CD4-positive, alpha-beta T cell treated with Interleukin-17A for 1 hour (primary cell): ENCODE measurements at regions not wholly inside any gene's neighbourhood (a gene's known extent, or its start where the extent isn't known, plus 50 kb on each side); places are given as distances from the start of the nearest gene placed in this dataset.
"Not testable (repeated sequence)": the region's sequence is repeated elsewhere in the genome, so short reads cannot be mapped to it uniquely, and the experiment has no call there.

Experiments
- DNase-seq: peaks from one replicate; pipeline ENCODE4 v3.0.0-alpha.2; 2020

DNA sequence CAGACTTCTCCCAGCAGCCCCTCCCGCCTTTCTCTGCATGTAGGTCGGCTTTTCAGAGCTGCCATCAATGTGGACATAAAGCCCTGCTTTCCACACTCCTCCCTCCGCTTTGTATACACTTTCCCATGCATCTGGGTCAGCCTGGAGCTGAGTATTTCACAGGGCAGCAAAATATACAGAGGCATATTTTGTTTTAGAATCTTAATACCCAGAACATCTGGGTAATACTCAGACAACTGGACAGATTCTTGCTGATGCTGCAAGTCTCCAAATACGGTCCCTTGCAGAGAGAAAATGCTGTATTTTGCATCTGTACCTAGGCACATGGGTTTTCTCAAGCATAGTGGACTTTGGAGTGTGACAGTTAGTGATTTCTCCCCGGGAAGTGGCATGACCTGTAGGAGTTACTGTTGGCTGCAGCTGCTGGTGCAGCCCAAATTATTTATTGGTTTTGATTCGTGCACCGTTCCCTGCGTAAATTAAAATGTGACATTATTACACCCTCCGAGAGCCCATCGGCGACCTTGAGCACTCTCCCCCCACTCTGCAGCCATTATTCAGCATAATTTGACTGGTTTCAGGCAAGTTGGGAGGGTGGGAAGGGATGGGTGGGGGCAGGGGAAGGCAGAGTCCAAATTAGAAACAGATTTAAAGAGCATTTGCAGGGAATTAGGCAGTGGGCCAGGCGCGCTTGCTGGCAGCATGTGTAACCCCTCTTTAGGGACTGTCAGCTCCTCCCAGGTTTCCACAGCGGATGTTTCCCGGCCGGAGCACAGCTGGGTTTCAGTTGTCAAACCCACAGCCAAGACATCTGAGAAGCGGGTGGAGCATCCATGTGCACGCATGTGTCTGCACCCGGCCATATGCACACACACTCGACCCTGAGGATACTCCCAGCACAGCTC lies 100.8 kb downstream of the CPN2 start:
- no peak for DNase-seq

DNA sequence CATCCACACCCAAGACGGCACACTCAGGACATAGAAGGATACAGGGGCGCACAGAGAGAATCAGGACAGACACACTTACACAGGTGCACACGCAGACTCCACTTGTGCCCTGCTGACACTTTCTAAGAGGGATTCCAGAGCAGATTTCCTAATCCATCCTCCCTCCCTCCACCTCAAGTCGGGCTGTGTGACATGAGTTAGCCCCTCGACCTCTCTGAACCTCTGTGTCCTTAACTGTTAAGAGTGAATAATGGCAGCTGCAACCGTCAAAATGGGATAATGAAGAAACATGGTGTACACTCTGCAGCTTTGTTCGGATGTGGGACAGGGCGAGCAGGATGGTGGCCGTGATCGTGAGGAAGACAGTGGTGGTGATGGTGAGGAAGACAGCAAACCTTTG lies 100.1 kb downstream of the CPN2 start:
- no peak for DNase-seq

DNA sequence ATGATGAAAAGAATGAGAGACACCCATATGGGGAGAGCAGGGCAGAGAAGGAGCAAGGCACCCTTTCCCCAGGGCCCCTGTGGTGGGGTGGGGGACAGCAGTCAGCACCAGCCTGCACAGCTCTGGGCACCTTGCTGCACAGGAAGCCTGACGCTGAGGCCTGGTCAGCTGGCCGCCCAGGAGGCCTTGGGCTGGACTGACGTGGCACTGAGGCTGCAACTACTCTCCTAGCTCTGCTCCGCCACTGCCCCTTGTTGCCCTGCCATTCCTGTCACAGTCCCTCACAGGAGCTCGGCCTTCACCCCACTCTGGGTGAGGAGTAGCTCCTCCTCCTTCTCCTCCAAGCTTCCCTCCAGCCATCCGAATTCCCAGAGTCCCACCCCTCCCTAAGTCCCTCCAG lies 99.7 kb downstream of the CPN2 start:
- no peak for DNase-seq

GRCh38 chr3:194251891-194252560 lies 99.1 kb downstream of the CPN2 start:
- DNase-seq, result no peak

- DNase-seq, result no peak
Measured at GRCh38 chr3:194253270-194253669, 97.9 kb downstream of the CPN2 start.

DNA sequence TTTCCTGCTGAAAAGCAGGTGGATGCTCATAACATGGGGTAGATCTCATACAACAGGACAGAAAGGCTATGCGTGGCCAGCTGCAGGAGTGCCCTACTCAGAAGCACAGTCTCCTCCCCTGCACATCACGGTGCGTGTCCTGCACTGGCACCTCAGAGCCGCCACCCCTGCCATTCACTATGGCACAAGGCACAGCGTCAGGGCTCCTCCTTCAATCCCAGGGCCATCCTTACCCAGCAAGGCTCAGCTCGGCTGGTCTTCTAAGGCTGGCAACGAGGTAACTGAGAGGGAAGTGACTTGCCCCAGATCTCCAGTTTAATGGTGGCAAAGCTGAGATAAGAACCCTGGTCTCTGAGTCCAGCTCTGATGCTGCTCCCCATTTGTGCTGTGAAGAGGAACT lies 97.1 kb downstream of the CPN2 start:
- no peak for DNase-seq

DNA sequence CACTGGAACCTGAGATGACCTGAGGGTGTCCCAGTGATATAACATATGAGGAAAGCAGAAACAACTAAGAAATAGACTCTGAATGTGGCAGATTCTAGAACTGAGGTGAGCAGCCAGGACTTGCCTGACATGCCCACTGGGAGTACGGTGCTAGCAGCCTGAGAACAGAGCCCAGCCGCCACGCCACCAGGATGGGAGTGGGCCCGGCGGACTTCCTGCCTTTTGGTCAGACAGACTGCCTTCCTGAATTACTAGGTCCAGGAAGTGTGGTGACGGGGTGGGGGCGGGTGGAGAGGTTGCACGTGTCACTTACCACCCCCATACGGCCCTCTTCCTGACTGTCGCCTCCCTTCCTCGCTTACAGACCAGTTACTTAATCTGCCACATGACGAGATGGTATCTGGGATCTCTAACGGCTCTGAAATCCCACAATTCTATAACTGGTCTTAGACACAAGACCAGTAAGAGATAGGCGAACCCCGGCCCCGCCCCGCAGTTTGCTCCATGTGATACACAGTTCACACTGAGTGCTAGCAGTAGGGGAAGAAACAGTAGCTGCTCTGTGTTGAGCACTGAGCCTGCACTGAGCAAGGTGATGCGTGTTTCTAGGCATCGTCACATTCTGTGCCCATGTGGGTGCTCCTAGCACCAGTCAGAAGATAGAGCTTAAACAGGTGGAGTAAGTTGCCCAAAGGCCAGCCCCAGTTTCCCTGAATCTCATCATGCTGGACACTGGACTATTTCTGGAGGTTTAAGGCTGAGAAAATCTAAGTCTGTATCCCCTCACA lies 95.7 kb downstream of the CPN2 start:
- DNase-seq, result peak; percentile 41

DNA sequence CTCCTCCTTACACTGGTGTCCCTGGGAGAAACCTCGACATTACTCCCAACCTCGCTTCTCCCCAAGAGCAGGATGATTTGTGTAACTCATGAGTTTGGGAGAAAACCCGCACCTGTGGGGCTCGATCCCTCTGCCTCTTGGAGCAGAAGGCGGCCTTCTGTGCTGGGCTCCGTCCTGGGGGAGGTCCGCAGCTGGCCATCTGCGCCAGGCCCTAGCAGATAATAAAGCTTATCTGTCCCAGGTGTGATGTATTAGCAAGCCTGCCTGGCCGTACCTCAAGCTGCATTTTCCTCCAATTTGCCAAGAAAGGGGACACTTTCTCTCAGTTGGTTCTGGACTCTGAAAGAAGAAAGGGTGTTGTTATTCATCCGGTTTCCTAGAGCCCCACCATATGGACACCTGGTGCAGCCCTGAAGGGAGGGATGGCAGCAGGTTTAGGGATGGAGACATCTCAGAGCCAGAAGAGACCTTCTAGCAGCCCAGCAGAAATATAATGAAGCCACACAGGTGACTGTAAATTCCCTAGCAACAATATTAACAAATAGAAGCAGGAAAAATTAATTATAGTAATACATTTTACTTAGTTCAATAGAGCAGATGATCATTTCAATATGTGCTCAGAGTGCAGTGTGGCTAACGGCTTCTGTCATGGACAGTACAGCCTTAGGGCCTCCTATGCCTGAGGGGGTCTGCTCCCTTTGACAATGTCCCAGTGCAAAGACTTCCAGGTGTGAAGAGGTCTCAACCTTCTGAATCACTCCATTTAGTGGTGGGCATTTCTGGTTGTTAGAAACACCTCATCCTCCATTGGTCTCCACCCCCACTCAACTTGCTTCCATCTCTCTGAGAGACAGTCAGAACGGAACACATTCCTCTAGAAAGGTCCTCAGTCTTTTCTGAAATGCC lies 94.8 kb downstream of the CPN2 start:
- DNase-seq, result no peak

- no peak for DNase-seq
Measured at GRCh38 chr3:194257151-194257621, 93.9 kb downstream of the CPN2 start.

DNA sequence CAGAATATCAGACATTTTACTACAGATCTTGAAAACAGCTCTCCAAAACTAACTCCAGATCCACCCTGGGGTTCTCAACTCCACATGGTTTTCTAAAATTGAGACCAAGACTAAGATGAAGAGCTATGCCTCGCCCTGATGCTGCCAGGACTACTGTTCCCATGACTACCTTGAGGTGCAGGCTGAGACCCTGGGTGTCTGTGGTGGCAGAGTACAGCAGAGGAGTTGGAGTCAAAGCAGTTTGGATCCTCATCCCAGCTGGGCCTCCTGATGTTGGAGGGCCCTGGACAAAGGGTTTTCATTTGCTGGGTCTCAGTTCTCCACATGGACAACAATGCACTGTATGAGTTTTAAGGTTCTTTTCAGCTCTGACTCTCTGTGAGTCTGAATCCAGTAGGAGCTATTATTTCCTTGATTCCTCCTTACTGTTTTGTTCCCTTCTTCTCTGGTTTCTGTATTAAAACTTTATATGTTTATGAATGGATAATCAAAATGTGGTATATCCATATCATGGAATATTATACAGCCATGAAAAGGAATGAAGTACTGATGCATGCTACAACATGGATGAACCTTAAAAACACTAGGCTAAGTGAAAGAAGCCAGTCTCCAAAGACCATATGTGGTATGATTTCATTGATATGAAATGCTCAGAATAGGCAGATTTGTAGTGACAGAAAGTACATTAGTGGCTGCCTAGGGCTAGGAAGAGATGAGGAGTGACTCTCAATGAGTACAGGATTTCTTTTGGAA lies 93.0 kb downstream of the CPN2 start:
- no peak for DNase-seq

- DNase-seq, result no peak
Measured at GRCh38 chr3:194259982-194260766, 91.0 kb downstream of the CPN2 start.

DNA sequence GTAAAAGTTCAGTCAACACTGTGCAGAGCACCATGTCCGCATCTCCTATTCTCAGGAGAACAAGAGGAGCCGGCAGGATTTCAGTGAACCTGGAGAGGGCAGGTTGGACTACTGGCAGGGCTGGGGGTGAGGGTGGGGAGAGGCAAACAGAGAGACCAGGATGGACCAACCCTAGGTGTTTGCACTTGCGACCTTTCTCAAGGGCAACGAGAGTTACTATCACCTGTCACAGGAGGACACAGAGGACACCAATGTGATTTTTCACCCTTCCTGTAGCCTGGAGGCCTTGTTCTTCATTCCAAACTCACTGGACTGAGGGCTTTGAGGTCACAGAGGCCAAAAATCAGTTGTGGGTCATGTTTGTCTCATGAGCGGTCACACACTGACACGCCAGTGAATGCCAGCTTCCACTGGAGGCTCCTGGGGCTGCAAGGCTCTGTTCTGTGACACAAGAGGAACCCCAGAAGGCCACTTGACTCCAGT lies 89.5 kb downstream of the CPN2 start:
- DNase-seq, result no peak

GRCh38 chr3:194262176-194262924 lies 88.8 kb downstream of the CPN2 start:
- DNase-seq, result no peak

DNA sequence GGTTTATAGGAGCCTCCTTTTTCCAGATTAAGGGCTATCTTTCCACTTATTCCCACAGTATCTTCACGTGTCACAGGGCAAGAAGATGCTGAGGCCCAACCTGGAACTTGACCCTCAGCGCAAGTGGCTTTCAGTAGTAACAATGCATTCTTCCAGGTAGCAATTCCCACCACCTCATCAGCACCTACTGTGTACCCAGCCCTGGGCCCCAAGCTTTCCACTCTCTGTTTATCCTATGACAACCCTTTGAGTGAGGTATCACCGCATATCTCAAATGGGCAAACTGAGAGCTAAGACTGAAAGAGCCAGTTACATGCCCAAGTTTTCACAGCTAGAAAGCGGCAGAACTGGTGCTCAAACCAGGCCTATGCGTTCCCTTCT lies 88.2 kb downstream of the CPN2 start:
- DNase-seq, result no peak

- DNase-seq, result not testable (repeated sequence)
Measured at GRCh38 chr3:194264631-194265504, 86.3 kb downstream of the CPN2 start.

- no peak for DNase-seq
Measured at GRCh38 chr3:194265505-194265892, 85.6 kb downstream of the CPN2 start.

DNA sequence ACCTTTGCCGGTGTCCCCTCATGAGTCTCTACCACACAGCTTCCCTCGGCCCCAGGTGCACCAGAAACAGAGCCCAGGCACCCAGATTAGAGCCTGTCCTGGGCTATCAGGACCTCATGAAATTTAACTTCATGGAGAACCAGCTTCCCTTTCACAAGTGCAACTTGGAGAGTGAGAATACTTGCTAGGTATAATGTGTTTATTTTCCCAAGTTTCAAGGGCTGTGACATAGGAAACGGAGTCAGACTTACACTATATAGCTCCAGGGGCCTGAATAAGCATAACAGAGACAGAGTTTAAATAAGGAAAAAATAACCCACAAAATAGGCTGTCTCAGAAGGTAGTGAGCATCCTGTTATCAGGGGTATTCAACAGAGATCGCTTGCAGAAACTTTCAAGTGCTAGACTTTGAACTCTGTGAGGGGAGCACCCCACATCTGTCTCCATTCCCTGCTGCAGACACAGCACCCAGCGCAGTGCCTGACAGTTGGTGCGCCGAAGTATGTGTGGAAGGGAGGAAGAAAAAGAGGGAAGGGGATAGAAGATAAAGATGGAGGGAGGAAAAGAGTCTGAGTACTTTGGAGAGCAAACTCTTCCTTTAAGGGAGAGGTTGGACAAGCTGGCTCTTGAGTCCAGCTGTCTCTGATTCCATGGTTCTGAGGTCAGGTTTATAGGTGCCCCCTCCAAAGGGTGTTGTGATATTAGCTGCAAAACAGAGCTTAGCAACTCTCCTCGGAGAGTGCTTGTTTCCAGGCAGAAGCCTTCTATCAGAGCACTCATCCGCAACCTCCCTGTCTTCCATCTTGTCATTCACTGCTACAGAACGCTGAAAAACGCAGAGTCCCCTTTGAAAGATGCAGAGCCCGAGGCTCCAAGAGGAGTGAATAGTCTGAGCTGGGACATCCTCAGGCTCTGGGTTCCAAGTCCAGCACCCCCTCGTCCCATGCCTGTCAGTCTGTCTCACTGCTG lies 84.8 kb downstream of the CPN2 start:
- DNase-seq, result no peak
